K562 (cell line): ENCODE measurements at regions not wholly inside any gene's neighbourhood (a gene's known extent, or its start where the extent isn't known, plus 50 kb on each side); places are given as distances from the start of the nearest gene placed in this dataset.

Source experiments
- ATAC-seq: fragments of 200-7000 bp; cut with Tn5 transposase; 3 replicates; pipeline ENCODE4 v1.9.1; 2020; ENCODE audit warnings: moderate library complexity
- BruUV-seq: library from RNA; stranded (reverse); fragments of 400-500 nt; replicated peaks from 2 replicates; lab custom pipeline; 2021; lab: Mats Ljungman, UMichigan
- CTCF ChIA-PET: fragments of 300-600 bp; formaldehyde crosslinking; extraction: SDS; loops from one replicate; lab custom pipeline; 2021; ENCODE audit warnings: low intra/inter-chr PET ratio; lab: Yijun Ruan, JAX
- POLR2A ChIA-PET: fragments of 300-600, 350-650 bp; sonication (Branson Sonifier 250); formaldehyde crosslinking; extraction: SDS; loops from one replicate; lab custom pipeline; 2021; ENCODE audit warnings: antibody characterized with exemption, inconsistent platforms; lab: Yijun Ruan, JAX
- DNase-seq, 4 experiments: peaks; one replicate each; pipeline versions ENCODE4 v3.0.0 to v3.0.0-alpha.2; 2011 to 2018; ENCODE audit warnings: low spot score in 3 of 4, mixed read lengths in 3 of 4; ENCODE audit errors: extremely low read depth in 1 of 4
- FAIRE-seq: peaks from 2 replicates; lab custom pipeline; 2011; peaks lifted over from hg19 to GRCh38; lab: Jason Lieb, UNC
- H2AFZ ChIP-seq: 2 replicates; pipeline ENCODE4 v1.6.0; 2011; ENCODE audit warnings: low read depth, low read length, control low read depth, inconsistent platforms
- H3K27ac ChIP-seq: fragments of 200-600 bp; 3 replicates; pipeline ENCODE4 v1.8.0; 2011; ENCODE audit warnings: low read depth, mild to moderate bottlenecking, control low read depth, inconsistent platforms, low read length, moderate library complexity, mixed read lengths; ENCODE audit errors: extremely low read depth
- H3K27me3 ChIP-seq, 2 experiments: fragments of 300-600 bp in 1 of 2; 2 replicates in 1 of 2; 3 replicates in 1 of 2; pipeline versions ENCODE4 v1.6.0 to v1.8.0; 2011; ENCODE audit warnings: inconsistent platforms in 2 of 2, low read length in 2 of 2, mild to moderate bottlenecking in 1 of 2, mixed read lengths in 1 of 2, moderate library complexity in 1 of 2; ENCODE audit not compliant: control insufficient read depth in 2 of 2, insufficient read depth in 2 of 2
- H3K36me3 ChIP-seq: fragments of 300-600 bp; 3 replicates; pipeline ENCODE4 v1.8.0; 2011; ENCODE audit warnings: mild to moderate bottlenecking, low read length, inconsistent platforms; ENCODE audit not compliant: control insufficient read depth, insufficient read depth
- H3K4me1 ChIP-seq, 2 experiments: fragments of 200-600 bp in 1 of 2; replicated peaks in 1 of 2; 2 replicates in 1 of 2; 3 replicates in 1 of 2; pipeline versions ENCODE4 v1.5.1 to v1.8.0; 2011; ENCODE audit warnings: inconsistent platforms in 2 of 2, low read length in 2 of 2, mild to moderate bottlenecking in 1 of 2, mixed read lengths in 1 of 2, moderate library complexity in 1 of 2; ENCODE audit not compliant: control insufficient read depth in 2 of 2, insufficient read depth in 2 of 2
- H3K4me2 ChIP-seq: 2 replicates; pipeline ENCODE4 v1.6.1; 2011; ENCODE audit warnings: low read length, control low read depth, inconsistent platforms, mixed read lengths; ENCODE audit not compliant: insufficient read depth
- H3K4me3 ChIP-seq: fragments of 200-600 bp; sonication (generic), shearing (Covaris generic); 2 replicates; pipeline ENCODE4 v1.5.1; 2016; ENCODE audit warnings: control low read depth, inconsistent platforms
- H3K79me2 ChIP-seq: fragments of 200-600 bp; 3 replicates; pipeline ENCODE4 v1.8.0; 2011; ENCODE audit warnings: low read length, inconsistent platforms; ENCODE audit not compliant: control insufficient read depth, insufficient read depth
- H3K9ac ChIP-seq, 2 experiments: 2 replicates each; pipeline versions ENCODE4 v1.6.0 to v1.6.1; 2011; ENCODE audit warnings: low read depth in 2 of 2, low read length in 2 of 2, control low read depth in 1 of 2, inconsistent platforms in 1 of 2, mild to moderate bottlenecking in 1 of 2, mixed read lengths in 1 of 2; ENCODE audit not compliant: insufficient read depth in 1 of 2
- H3K9me1 ChIP-seq: one replicate; pipeline ENCODE4 v1.6.0; 2011; ENCODE audit warnings: inconsistent platforms, mild to moderate bottlenecking, low read length, moderate library complexity; ENCODE audit not compliant: control insufficient read depth, insufficient read depth
- H3K9me3 ChIP-seq: replicated peaks from 2 replicates; pipeline ENCODE4 v1.5.1; 2011; ENCODE audit warnings: low read depth, low read length, inconsistent platforms; ENCODE audit not compliant: control insufficient read depth, insufficient read depth
- H4K20me1 ChIP-seq: replicated peaks from 2 replicates; pipeline ENCODE4 v1.6.1; 2011; ENCODE audit warnings: low read length, inconsistent platforms, mixed read lengths; ENCODE audit not compliant: control insufficient read depth, insufficient read depth
- CHD1 ChIP-seq: fragments of 200-600 bp; sonication (generic); IDR thresholded peaks from one replicate; pipeline ENCODE4 v1.6.1; 2012; ENCODE audit warnings: mild to moderate bottlenecking, moderate library complexity, low read length, inconsistent platforms
- EP400 ChIP-seq: fragments of 450-650 bp; IDR thresholded peaks from 2 replicates; pipeline ENCODE4 v1.6.1; 2017; ENCODE audit warnings: antibody characterized with exemption, mild to moderate bottlenecking, moderate library complexity
- FOXP1 ChIP-seq: sonication (generic); formaldehyde crosslinking; IDR thresholded peaks from 2 replicates; pipeline ENCODE4 v1.8.0; 2022; ENCODE audit warnings: mild to moderate bottlenecking, missing genetic modification reagents
- GATAD2A ChIP-seq: fragments of 450-650 bp; IDR thresholded peaks from 2 replicates; pipeline ENCODE4 v1.6.1; 2017
- POLR2G ChIP-seq: fragments of 200-400 bp; formaldehyde crosslinking; IDR thresholded peaks from 2 replicates; pipeline ENCODE4 v1.6.1; 2017; ENCODE audit warnings: low read depth, mild to moderate bottlenecking, antibody characterized with exemption, low read length, moderate library complexity
- PRDM10 ChIP-seq: fragments of 450-650 bp; IDR thresholded peaks from 2 replicates; pipeline ENCODE4 v1.6.1; 2018; ENCODE audit not compliant: partially characterized antibody
- RBM34 ChIP-seq: fragments of 200-400 bp; formaldehyde crosslinking; IDR thresholded peaks from 2 replicates; pipeline ENCODE4 v1.6.1; 2018; ENCODE audit warnings: low read length, borderline replicate concordance; ENCODE audit not compliant: insufficient read depth
- RFX1 ChIP-seq: fragments of 450-650 bp; IDR thresholded peaks from 2 replicates; pipeline ENCODE4 v1.6.1; 2016; ENCODE audit warnings: mild to moderate bottlenecking, moderate library complexity
- SAP30 ChIP-seq: fragments of 200-600 bp; sonication (generic); IDR thresholded peaks from 2 replicates; pipeline ENCODE4 v1.6.1; 2012; ENCODE audit warnings: borderline replicate concordance, low read depth, mild to moderate bottlenecking, moderate library complexity, low read length, control low read depth, inconsistent platforms; ENCODE audit not compliant: insufficient read depth, poor library complexity, severe bottlenecking
- SLC30A9 ChIP-seq: fragments of 250-450 bp; sonication (Bioruptor Pico); IDR thresholded peaks from 2 replicates; pipeline ENCODE4 v1.8.0; 2022; ENCODE audit warnings: mild to moderate bottlenecking, moderate library complexity
- ZBTB1 ChIP-seq: sonication (generic); formaldehyde crosslinking; IDR thresholded peaks from 2 replicates; pipeline ENCODE4 v1.8.1; 2023; ENCODE audit warnings: missing genetic modification reagents, low read depth, mild to moderate bottlenecking, borderline replicate concordance
- ZNF263 ChIP-seq: sonication (generic); formaldehyde crosslinking; IDR thresholded peaks from 2 replicates; pipeline ENCODE4 v1.8.0; 2022; ENCODE audit warnings: mild to moderate bottlenecking, missing genetic modification reagents, borderline replicate concordance
- ZNF512 ChIP-seq: IDR thresholded peaks from 2 replicates; pipeline ENCODE4 v1.6.1; 2016; ENCODE audit warnings: missing genetic modification characterization, missing compliant biosample characterization
- WGBS: fragments of 100-300 bp; shearing (Covaris generic); methylation state at CpG from one replicate; pipeline ENCODE4 v1.1.6; 2016; ENCODE audit warnings: low coverage, mixed read lengths; ENCODE audit not compliant: insufficient coverage; ENCODE audit errors: missing lambda C conversion rate; 5-methylcytosine and 5-hydroxymethylcytosine counted together
- in situ Hi-C: fragments of 300-500 bp; cut with MboI; formaldehyde crosslinking; loops from 4 replicates; pipeline ENCODE4 v1.15.0; 2018; ENCODE audit warnings: inconsistent platforms, mixed read lengths
- intact Hi-C: fragments of 100-400 bp; cut with micrococcal nuclease; formaldehyde crosslinking; loops from 2 replicates; pipeline ENCODE4 v1.14.2; 2022

- CTCF ChIA-PET, result no interaction called here
- Histone ChIP-seq H2AFZ (no peak overlapping the region), H4K20me1 (no peaks in the 10 kb centered on the region), H3K4me1 (no peaks in the 10 kb centered on the region), H3K4me2 (no peak overlapping the region), H3K79me2 (no peaks in the 10 kb centered on the region), H3K9me1 (no peaks in the 10 kb centered on the region), H3K9me3 (no peaks in the 10 kb centered on the region; the same call in 1 of the 2 replicates), H3K27ac (no peak overlapping the region), H3K9ac (no peak overlapping the region), H3K4me3 (no peak overlapping the region), H3K27me3 (no peaks in the 10 kb centered on the region), H3K36me3 (no peaks in the 10 kb centered on the region)
- DNase-seq, result no peak
- no peak for ATAC-seq
- in situ Hi-C loops (no loop called here), intact Hi-C loops (no loop called here)
- POLR2A ChIA-PET, result no interaction called here
- no peak for FAIRE-seq
- BruUV-seq, result no TSS peak
- TF ChIP-seq FOXP1 (no peak), RBM34 (no peak), POLR2G (no peak)
Measured at GRCh38 chr12:78651755-78652154, 212.8 kb upstream of the SYT1 start.

GRCh38 chr12:78666584-78666983 lies 198.0 kb upstream of the SYT1 start:
- DNase-seq, result no peak
- H3K36me3 ChIP-seq, result no peaks in the 10 kb centered on the region
- H2AFZ ChIP-seq, result no peak overlapping the region
- no peak overlapping the region for H3K4me3 ChIP-seq
- CTCF ChIA-PET, result no interaction called here
- no peak overlapping the region for H3K27ac ChIP-seq
- no peaks in the 10 kb centered on the region for H4K20me1 ChIP-seq
- intact Hi-C loops, result no loop called here
- ATAC-seq, result no peak
- H3K27me3 ChIP-seq, result no peaks in the 10 kb centered on the region
- in situ Hi-C loops, result no loop called here
- POLR2A ChIA-PET, result no interaction called here
- no peaks in the 10 kb centered on the region for H3K9me3 ChIP-seq
- H3K4me2 ChIP-seq, result no peak overlapping the region
- no peak overlapping the region for H3K9ac ChIP-seq
- no peak for TF ChIP-seq SLC30A9 (CRISPR knock-in tag)
- no peak for TF ChIP-seq ZBTB1
- no peak for TF ChIP-seq CHD1
- no peak for TF ChIP-seq RFX1
- TF ChIP-seq EP400, result no peak
- no peak for TF ChIP-seq ZNF512 (tag)
- no peak for TF ChIP-seq SAP30
- TF ChIP-seq PRDM10, result no peak
- TF ChIP-seq GATAD2A, result no peak
- no peak for TF ChIP-seq ZNF263 (CRISPR knock-in tag)
- no peaks in the 10 kb centered on the region for H3K4me1 ChIP-seq
- FAIRE-seq, result no peak
- no peaks in the 10 kb centered on the region for H3K9me1 ChIP-seq
- H3K79me2 ChIP-seq, result no peaks in the 10 kb centered on the region
- WGBS, result 0% methylated on average over 1 of the region's 1 CpG
- no TSS peak for BruUV-seq
